Pons (tissue), 1 donor: ENCODE measurements at regions not wholly inside any gene's neighbourhood (a gene's known extent, or its start where the extent isn't known, plus 50 kb on each side); places are given as distances from the start of the nearest gene placed in this dataset.

Experiments used
- DNase-seq: peaks from one replicate; pipeline ENCODE4 v3.0.0-alpha.2; 2016; ENCODE audit warnings: low spot score

GRCh38 chr2:238963161-238963970 is 115.5 kb downstream of the TWIST2 start:
- DNase-seq = no peak

GRCh38 chr2:238963971-238964328 is 116.1 kb downstream of the TWIST2 start:
- no peak for DNase-seq

- no peak for DNase-seq
These were observed 116.7 kb downstream of the TWIST2 start for GRCh38 chr2:238964544-238965067.

- no peak for DNase-seq
These were observed 117.6 kb downstream of the TWIST2 start for GRCh38 chr2:238965371-238966071.

GRCh38 chr2:238966072-238966937 is 118.4 kb downstream of the TWIST2 start:
- no peak for DNase-seq

- no peak for DNase-seq
These were observed 119.4 kb downstream of the TWIST2 start for GRCh38 chr2:238967031-238967977.

GRCh38 chr2:238967978-238968360 is 120.1 kb downstream of the TWIST2 start:
- no peak for DNase-seq

GRCh38 chr2:238968616-238969384 is 120.9 kb downstream of the TWIST2 start:
- DNase-seq = no peak

GRCh38 chr2:238969857-238970256 is 122.0 kb downstream of the TWIST2 start:
- DNase-seq = no peak

- peak; percentile 39 for DNase-seq
These were observed 122.7 kb downstream of the TWIST2 start for GRCh38 chr2:238970553-238971081.

- DNase-seq = no peak
These were observed 123.6 kb downstream of the TWIST2 start for GRCh38 chr2:238971318-238972145.

- DNase-seq = no peak
These were observed 124.2 kb downstream of the TWIST2 start for GRCh38 chr2:238972146-238972445.

- DNase-seq = no peak
These were observed 125.3 kb downstream of the TWIST2 start for GRCh38 chr2:238973038-238973739.

- no peak for DNase-seq
These were observed 126.2 kb downstream of the TWIST2 start for GRCh38 chr2:238974081-238974480.

- DNase-seq = peak; percentile 58
These were observed 126.7 kb downstream of the TWIST2 start for GRCh38 chr2:238974501-238975166.

- no peak for DNase-seq
These were observed 127.5 kb downstream of the TWIST2 start for GRCh38 chr2:238975408-238975807.

GRCh38 chr2:238978497-238978896 is 130.6 kb downstream of the TWIST2 start:
- no peak for DNase-seq

- no peak for DNase-seq
These were observed 131.8 kb downstream of the TWIST2 start for GRCh38 chr2:238979636-238980035.
